ENCODE measurements at regions not wholly inside any gene's neighbourhood (a gene's known extent, or its start where the extent isn't known, plus 50 kb on each side); places are given as distances from the start of the nearest gene placed in this dataset.
A peak's percentile ranks its signal among the peaks of the same experiment; 100 is the strongest.

DNA sequence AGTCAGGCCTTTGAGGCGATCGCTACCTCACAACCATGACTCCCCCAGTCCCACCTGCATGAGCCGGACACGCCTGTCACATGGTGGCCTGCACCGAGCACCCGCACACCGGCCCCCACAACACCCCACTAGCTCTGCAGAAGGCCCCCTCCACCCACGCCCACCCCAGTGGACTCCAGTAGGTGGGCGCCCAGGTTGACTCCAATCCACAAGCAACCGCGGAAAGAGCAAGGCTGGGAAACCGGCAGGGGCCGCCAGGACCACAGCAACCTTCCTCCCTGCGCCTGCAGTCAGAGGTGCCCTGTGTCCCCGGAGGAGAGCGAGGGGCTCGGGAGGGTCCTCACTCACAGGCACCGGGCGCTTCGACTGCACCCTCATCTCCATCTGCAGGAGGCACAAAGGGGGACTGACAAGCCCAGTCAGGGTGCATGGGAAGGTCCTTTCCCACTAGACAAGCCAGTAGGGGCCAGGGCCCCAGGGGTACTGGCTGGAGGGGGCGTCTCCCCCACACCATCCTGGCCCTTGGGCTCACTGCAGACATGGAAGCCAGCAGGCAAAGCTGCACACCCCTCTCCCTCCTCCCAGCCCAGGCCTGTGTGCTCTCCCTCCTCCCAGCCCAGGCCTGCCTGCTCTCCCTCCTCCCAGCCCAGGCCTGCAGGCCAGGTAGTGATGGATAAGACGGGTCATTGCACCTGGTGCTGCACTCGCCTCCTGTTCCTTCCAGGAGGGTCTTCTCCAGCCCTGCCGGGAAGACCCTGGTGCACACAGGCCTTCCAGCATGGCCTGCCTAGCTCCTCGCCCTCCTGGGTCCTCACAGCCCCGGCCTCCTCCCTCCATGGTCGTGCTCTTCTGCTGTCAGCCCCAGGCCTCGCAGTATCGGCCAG, 137.2 kb downstream of the DLL1 start:
- WGBS (ENCODE audit: low lambda C conversion rate, missing lambda C conversion rate) = 92% methylated on average over 23 of the region's 29 CpGs
- no peak overlapping the region for H3K4me3 ChIP-seq
- H3K27ac ChIP-seq = no peak overlapping the region
- H3K4me2 ChIP-seq = no peak overlapping the region
- H3K27me3 ChIP-seq = no peaks in the 10 kb centered on the region
- no peaks in the 10 kb centered on the region for H3K9me3 ChIP-seq (ENCODE audit: low read depth)
- H3K4me1 ChIP-seq (ENCODE audit: insufficient read depth) = no peaks in the 10 kb centered on the region
- H4K20me1 ChIP-seq (ENCODE audit: insufficient read depth, poor library complexity, severe bottlenecking) = no peaks in the 10 kb centered on the region
- no peaks in the 10 kb centered on the region for H3K79me2 ChIP-seq
- no peak overlapping the region for H2AFZ ChIP-seq
- TF ChIP-seq, protein P1, sequence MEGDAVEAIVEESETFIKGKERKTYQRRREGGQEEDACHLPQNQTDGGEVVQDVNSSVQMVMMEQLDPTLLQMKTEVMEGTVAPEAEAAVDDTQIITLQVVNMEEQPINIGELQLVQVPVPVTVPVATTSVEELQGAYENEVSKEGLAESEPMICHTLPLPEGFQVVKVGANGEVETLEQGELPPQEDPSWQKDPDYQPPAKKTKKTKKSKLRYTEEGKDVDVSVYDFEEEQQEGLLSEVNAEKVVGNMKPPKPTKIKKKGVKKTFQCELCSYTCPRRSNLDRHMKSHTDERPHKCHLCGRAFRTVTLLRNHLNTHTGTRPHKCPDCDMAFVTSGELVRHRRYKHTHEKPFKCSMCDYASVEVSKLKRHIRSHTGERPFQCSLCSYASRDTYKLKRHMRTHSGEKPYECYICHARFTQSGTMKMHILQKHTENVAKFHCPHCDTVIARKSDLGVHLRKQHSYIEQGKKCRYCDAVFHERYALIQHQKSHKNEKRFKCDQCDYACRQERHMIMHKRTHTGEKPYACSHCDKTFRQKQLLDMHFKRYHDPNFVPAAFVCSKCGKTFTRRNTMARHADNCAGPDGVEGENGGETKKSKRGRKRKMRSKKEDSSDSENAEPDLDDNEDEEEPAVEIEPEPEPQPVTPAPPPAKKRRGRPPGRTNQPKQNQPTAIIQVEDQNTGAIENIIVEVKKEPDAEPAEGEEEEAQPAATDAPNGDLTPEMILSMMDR (IDR thresholded peaks at IDR 0.05; ENCODE audit: poor library complexity) = no peak
- TF ChIP-seq EZH2 (IDR thresholded peaks at IDR 0.05; ENCODE audit: borderline replicate concordance) = no peak
- no peak for TF ChIP-seq EZH2phosphoT487 (IDR thresholded peaks at IDR 0.05; ENCODE audit: low read depth, severe bottlenecking, unreplicated experiment)
- H3K9me2 ChIP-seq (replicated peaks; ENCODE audit: insufficient read depth) = no peaks in the 10 kb centered on the region
- DNase-seq (ENCODE audit: low spot score) = no peak
- no peaks in the 10 kb centered on the region for H3K36me3 ChIP-seq (replicated peaks; ENCODE audit: insufficient read depth, low read depth)

DNA sequence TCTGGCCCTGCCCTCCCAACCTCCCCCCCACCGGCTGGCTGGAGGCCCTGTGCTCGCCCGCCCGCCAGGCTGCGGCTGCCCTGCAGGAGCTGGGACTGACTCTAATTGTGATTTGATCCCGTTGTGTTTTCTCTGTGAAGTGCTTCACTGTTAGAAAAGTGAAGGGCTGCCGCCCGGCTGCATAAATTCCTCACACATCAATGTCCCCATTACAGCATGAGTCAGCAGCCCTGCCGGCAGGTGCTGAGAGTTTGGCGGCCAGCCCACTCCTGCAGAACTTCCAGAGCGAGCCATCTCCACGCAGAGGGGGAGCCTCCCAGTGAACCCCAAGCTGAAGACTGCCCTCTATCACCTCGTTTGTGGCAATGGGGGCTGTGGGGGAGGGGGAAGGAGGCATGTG, 137.9 kb downstream of the DLL1 start:
- H4K20me1 ChIP-seq (ENCODE audit: insufficient read depth, poor library complexity, severe bottlenecking) = no peaks in the 10 kb centered on the region
- no peak overlapping the region for H2AFZ ChIP-seq
- no peaks in the 10 kb centered on the region for H3K9me3 ChIP-seq (ENCODE audit: low read depth)
- H3K4me2 ChIP-seq = no peak overlapping the region
- H3K27ac ChIP-seq = no peak overlapping the region
- H3K4me3 ChIP-seq = no peak overlapping the region
- H3K79me2 ChIP-seq = no peaks in the 10 kb centered on the region
- WGBS (ENCODE audit: low lambda C conversion rate, missing lambda C conversion rate) = 31% methylated on average over 13 of the region's 13 CpGs
- no peak for TF ChIP-seq EZH2phosphoT487 (IDR thresholded peaks at IDR 0.05; ENCODE audit: low read depth, severe bottlenecking, unreplicated experiment)
- TF ChIP-seq, protein P1 (IDR thresholded peaks at IDR 0.05; ENCODE audit: poor library complexity) = no peak
- no peak for TF ChIP-seq EZH2 (IDR thresholded peaks at IDR 0.05; ENCODE audit: borderline replicate concordance)
- DNase-seq (ENCODE audit: low spot score) = peak; percentile 68
- no peaks in the 10 kb centered on the region for H3K9me2 ChIP-seq (replicated peaks; ENCODE audit: insufficient read depth)
- H3K27me3 ChIP-seq = no peaks in the 10 kb centered on the region
- no peaks in the 10 kb centered on the region for H3K36me3 ChIP-seq (replicated peaks; ENCODE audit: insufficient read depth, low read depth)
- no peaks in the 10 kb centered on the region for H3K4me1 ChIP-seq (ENCODE audit: insufficient read depth)

DNA sequence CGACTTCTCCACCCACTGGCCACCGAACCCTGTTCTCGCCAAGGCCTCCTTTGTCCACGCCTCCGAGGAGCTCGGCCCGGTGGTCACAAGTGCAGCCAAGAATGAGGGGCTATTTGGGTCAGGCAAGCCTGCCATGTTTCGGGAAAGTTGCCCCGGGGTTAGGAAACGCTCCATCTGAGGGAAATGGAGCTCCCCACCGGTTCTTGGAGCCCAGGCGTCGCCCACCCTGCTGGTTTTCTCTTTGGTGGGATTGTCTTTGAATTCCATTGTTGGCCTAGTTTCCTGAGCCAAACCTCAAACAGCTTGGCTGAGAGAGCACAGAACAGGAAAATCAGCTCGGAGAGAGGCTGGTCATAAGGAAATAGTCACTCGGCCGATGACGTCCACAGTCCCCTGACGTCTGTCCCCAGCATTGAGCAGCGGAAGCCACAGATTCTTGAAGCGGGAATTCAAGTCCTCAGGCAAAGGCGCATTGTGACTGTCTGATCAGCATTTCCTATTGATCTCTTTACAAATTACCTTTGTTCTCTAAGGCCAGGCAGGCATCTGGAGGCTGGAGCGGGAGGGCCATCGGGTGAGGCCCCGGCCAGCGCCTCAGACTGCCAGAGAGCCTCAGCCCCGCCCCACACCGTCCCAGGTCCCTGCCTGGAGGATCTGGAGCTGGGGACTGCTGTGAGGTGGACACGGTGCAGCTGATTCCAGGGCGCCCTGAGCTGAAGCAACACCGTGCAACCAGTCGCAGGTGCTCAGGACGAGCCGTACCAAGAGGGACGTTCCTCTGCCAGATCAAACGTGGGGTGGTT, 138.6 kb downstream of the DLL1 start:
- Histone ChIP-seq H3K4me1 (ENCODE audit: insufficient read depth) (no peaks in the 10 kb centered on the region), H2AFZ (no peak overlapping the region), H3K4me2 (no peak overlapping the region), H3K9me3 (ENCODE audit: low read depth) (no peaks in the 10 kb centered on the region), H3K4me3 (no peak overlapping the region), H3K27ac (no peak overlapping the region), H3K9me2 (replicated peaks; ENCODE audit: insufficient read depth) (no peaks in the 10 kb centered on the region), H3K36me3 (replicated peaks; ENCODE audit: insufficient read depth, low read depth) (no peaks in the 10 kb centered on the region), H3K79me2 (no peaks in the 10 kb centered on the region), H3K27me3 (no peaks in the 10 kb centered on the region), H4K20me1 (ENCODE audit: insufficient read depth, poor library complexity, severe bottlenecking) (no peaks in the 10 kb centered on the region)
- DNase-seq (ENCODE audit: low spot score) = no peak
- TF ChIP-seq EZH2phosphoT487 (IDR thresholded peaks at IDR 0.05; ENCODE audit: low read depth, severe bottlenecking, unreplicated experiment) (no peak), EZH2 (IDR thresholded peaks at IDR 0.05; ENCODE audit: borderline replicate concordance) (no peak)
- TF ChIP-seq, protein P1 (IDR thresholded peaks at IDR 0.05; ENCODE audit: poor library complexity) = no peak
- WGBS (ENCODE audit: low lambda C conversion rate, missing lambda C conversion rate) = 76% methylated on average over 34 of the region's 35 CpGs
